IPS-NIHi11 (cell line): ENCODE measurements at regions not wholly inside any gene's neighbourhood (a gene's known extent, or its start where the extent isn't known, plus 50 kb on each side); places are given as distances from the start of the nearest gene placed in this dataset.
A peak's percentile ranks its signal among the peaks of the same experiment; 100 is the strongest.
"Not testable (repeated sequence)": the region's sequence is repeated elsewhere in the genome, so short reads cannot be mapped to it uniquely, and the experiment has no call there.

Source experiments
- DNase-seq: peaks from one replicate; pipeline ENCODE4 v3.0.0; 2012; ENCODE audit warnings: mixed read lengths, low spot score

DNA sequence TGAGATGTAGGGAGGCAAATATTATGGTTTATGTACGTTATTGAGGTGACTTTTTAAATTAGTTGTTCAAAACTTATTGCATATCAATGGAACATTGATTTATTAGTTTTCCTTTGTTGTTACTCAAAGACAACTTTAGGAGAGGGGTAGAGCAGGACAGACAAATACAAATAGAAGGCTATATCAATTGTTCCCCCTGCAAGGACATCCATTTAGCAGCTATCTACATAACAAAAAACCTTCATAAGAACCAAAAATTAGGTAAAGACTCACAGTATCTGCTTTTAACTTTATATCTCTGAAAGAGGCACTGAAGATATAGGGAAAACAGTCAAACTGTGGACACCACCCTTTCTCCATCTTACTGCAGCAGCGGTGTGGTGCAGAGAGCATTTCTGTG lies 958.8 kb downstream of the DIPK2A start:
- no peak for DNase-seq

DNA sequence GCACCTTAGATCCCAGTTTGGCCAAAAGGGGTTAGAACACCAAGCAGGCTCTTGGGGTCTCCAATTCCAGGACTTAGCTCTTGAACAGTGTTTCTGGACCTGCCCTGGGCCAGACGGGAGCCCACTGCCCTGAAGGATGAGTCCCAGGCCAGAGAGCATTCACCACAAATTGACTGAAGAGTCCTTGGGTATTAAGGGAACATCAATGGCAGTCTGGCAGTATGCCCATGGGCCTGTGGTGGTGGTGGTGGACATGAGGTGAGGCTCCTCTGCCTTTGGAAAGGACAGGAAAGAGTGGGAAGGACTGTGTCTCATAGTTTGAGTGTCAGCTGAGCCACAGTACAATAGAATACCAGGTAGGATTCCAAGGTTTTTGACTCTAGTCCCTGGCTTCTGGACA lies 960.0 kb downstream of the DIPK2A start:
- no peak for DNase-seq

DNA sequence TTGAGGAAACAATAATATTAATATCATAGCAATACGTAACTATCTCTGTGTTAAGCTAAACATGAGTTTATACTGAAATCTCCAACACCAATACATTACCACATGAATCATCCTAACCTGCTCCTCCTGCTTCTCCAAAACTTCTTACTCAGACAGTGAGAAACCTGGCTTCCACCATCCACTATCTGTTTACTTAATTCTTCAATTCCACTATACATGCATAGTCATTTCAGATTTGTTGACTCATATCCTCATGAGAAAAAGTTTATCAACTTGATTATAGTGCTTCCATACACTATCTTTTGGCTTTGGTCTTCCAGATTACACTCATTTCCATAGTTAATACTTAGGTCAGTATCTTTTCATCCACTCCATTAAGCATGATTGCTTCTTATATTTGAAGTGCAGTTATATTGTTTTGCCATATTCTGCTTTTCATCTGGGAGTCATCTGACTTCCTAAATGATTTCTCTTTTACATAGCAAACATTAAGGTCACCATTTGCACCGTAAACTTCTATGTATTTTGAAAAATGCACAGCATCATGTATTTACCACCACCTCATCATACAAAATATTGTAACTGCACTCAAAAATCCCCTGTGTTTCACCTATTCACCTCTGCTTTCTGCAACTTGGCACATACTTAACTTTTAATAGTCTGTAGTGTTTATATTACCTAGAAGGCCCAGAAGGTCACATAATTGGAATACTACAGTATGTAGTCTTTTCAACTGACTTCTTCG lies 970.6 kb downstream of the DIPK2A start:
- DNase-seq: no peak

DNA sequence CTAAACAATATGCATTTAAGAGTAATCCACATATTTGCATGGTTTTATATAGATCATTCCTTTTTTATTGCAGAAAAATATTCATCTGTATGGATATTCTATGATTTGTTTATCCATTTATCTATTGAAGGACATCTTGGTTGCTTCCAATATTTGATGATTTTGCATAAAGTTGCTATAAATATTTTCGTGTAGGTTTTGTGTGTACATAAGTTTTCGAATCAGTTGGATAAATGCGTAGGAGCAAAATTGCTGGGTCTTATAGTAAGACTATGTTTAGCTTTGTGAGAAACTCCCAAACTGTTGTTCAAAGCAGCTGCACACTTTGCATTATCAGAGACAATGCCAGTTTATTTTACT lies 971.2 kb downstream of the DIPK2A start:
- DNase-seq: no peak

DNA sequence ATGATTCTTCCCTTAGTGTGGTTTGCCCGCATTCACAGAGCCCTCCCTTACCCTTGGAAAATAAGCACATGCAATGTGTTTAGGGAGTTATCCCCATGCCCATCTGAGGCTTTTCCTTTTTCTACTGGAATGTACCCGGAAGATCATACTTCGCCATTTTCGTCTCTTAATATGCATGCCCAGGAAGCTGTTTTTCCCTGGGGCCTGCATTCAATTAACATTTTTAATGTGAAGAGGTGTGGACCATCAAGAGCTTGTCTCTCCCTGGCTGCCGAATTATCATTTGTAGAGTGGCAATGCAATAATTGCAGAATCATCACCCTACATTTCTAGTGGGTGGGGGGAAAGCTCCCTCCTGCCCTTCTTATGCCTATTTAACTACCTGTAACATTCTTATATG lies 976.3 kb downstream of the DIPK2A start:
- no peak for DNase-seq

DNA sequence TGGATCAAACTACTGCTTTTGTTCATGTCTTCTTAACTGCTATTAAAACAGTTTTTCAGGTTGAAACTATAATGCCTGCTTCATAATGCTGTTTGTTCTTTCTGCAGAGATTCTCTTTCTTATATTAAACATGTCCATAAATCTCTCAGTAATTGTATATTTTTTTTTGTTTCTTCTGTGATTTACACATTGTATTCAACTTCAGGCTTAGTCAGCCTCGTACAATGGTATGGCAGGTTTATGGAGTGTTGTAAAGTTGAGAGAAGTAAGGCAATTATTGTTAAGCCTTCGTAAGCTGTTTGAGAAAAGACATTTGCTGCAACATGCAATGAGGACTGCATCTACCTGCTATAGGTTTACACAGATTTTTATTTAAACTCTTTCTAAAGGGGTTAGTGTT lies 977.1 kb downstream of the DIPK2A start:
- DNase-seq: no peak

DNA sequence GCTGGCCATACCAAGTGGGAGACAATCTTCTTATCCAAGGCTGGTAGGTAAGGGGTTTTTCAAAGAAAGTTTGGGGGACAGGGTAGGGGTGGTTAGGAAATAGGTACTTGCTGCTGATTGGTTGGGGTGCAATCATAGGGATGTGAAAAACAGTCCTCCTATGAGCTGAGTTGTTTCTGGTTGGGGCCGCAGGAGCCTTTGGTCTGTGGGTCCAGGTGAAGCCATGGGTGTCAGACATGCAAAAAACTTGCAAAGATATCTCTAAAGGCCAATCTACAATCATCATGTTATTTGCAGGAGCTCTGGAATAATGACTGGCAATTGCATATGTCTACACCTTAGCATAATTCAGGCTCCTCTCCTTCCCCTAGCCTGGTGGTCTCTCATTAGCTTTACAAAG lies 982.3 kb downstream of the DIPK2A start:
- no peak for DNase-seq

DNA sequence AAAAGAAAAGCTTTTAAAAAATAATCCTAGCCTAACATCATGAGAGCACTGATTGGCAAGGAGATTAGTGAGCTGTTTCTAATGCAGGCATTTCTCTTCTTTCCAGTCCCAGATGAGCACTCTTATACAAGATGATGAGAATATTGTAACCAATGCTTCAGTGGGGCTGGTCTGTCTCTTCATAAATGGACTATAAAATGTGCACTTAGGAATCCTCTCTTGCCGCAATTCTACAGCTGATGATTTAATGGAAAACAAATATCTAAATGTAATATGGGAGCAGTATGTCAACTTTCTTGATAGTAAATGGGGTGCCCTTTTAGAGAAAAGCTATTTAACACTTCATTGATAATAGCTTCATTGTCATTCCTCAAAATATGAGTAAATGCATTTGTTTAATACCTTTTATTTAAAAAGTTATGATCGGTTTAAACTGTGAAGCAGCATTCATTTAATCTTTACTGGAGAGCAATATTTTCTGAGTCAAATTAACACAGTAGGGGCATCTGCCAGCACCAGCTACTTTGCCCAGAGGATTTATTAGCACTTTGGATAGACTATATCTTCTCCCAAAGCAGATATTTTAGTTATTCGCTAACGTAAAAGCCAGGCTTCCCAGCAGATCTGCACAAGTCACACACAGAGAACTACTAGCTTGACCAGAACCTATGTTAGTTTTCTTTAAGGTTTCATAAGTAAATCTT lies 985.9 kb downstream of the DIPK2A start:
- no peak for DNase-seq

DNA sequence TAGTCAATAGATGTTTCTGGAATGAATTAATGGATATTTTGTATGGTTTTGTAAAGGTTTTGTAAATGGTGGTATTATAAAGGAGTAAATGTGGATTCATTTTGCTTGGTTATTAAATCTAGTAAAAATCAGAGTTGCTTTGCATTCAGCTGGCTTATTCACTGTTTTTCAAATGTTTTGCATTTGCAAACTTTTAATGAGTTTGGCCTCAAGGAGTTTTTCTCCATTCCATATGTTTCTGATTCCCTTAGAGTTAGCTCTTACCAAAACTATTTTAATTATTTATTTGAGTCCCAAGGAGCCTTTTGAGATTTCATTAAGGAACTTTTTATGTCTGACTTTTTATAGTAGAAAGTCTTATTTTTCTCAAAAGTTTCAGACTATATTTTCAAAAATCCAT lies 992.2 kb downstream of the DIPK2A start:
- no peak for DNase-seq

DNA sequence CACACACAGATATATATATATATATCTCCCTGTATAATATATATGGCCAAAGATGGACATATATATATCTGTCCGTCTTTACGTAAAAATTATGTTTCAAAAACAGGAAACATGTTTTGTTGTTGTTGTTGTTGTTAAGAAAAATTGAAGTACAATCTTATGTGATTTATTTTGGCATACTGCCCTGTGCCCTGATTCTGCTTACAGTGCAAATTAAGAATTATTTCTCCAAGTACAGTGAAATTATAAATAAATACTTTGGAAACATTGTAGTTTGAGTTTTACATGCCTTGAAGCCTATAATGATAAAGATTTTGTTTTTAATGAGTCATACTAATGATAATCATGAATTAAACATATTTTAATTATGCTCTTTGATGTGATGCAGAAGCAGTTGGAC lies 994.9 kb downstream of the DIPK2A start:
- no peak for DNase-seq

DNA sequence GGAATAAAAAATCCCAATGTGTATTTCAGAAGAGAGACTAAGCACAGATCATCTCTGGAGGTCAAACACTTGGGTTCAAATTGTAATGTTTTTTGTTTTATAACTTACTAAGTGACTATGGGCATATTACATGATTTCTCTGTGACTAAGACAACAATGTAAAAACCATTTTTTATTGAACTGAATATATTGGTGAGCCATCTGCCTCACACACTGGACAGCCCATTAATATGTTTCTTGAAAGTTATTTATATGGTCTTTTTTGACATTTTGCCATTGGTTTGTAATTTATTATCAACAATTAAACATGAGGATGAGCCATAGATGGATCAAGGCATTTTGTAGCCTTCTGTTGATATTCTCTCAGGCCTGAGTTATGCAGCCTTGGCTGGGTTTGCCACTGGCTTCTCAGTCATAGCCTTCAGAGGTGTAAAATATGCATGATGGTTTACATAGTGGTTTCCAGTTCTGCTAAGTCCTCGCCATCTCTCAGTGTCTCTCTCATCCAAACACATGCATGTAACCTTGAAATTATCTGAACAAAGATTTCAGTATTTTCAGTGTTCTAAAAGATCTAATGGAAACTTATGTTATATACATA lies 997.2 kb downstream of the DIPK2A start:
- DNase-seq: no peak

DNA sequence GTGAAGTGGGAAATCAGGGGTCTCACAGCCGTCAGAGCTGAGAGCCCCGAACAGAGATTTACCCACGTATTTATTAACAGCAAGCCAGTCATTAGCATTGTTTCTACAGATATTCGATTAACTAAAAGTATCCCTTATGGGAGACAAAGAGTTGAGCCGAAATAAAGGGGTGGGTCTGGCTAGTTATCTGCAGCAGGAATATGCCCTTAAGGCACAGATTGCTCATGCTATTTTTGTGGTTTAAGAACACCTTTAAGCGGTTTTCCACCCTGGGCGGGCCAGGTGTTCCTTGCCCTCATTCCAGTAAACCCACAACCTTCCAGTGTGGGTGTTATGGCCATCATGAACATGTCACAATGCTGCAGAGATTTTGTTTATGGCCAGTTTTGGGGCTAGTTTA lies 1012.9 kb downstream of the DIPK2A start:
- DNase-seq: not testable (repeated sequence)

DNA sequence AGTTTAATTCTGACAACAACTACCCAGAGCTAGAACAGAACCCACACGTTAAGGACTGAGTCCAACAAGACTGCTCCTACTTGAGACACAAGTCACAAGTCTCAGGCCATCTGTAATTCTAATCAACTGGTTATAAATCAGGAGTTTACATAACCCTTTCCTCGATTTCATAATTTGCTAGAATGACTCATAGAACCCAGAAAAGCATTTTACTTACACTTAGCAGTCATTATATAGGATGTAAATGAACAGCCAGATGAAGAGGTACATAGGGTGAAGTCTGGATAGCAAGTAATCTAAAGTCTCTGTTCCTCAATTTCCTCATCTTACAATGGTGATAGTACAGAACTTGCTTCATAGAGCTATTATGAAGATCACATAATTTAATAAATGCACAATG lies 1018.2 kb downstream of the DIPK2A start:
- no peak for DNase-seq

DNA sequence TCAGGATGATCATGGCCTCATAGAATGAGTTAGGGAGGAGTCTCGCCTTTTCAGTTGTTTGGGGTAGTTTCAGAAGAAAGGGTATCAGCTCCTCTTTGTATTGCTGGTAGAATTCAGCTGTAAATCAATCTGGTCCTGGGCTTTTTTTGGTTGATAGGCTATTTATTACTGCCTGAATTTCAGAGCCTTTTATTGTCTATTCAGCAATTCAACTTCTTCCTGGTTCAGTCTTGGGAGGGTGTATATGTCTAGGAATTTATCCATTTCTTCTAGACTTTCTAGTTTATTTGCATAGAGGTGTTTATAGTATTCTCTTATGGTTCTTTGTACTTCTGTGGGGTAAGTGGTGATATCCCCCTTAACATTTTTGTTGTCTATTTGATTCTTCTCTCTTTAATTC lies 1024.2 kb downstream of the DIPK2A start:
- DNase-seq: no peak

DNA sequence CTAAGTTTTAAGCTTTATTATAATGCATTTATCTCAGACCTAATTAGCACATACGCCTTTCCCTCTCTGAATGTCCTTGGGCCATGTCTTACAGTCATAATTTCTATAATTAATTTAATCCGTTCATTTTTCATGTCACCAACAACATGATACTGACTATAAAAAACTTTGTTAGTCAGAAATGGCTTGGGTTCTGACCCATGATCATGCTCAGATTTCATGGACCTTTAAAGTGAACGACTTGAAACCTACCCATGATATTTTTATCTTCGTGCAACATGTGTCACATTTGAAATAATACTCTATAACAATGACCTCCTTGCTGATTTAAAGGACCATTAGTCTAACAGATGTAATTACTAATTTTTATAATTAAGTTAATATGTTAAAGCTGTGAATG lies 1033.8 kb downstream of the DIPK2A start:
- no peak for DNase-seq

DNA sequence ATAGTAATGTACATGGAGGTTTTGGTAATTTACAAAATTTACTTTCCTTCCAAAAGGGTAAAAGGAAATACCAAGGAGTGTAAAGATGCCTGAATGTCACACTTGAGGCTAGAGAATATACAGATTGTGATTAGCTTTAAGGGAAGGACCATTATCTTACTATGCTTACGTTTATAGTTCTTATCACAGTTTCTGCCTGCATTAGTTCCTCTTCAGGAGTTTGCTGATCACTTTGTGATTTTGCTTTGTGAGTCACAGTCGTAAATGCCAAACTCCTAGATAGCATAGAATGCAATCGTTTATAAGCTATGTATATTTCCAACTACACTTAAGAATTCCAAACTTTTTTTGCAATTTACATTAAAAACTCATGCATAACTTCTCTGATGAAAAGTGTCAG lies 1034.6 kb downstream of the DIPK2A start:
- DNase-seq: no peak

DNA sequence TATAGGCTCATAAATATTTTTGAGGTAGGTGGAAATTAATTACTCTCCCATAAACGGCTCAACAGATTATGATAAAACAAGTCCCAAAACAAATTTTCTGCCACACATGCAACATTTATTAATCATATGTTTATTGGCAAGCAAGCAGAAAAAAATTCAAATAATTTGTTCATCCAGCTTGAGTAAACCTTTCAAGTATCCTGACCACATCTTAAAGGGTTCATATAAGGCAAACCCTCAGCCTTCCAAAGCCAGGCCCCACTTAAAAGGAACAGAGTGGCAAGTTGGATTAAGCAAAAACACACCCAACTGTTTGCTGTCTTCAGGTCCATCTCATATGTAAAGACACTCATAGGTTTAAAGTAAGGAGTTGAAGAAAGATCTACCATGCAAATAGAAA lies 1042.3 kb downstream of the DIPK2A start:
- DNase-seq: no peak

DNA sequence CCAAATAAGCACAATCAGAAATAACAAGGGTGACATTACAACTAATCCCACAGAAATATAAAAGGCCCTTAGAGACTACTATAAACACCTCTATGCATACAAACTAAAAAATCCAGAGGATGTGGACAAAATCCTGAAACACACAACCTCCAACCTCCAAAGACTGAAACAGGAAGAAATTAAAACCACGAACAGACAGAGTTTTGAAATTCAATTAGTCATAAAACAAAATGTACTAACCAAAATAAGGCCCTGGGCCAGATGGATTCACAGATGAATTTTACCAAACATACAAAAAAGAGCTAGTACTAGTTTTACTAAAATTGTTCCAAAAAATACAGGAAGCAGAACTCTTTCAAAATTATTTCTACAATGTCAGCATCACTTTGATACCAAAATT lies 1043.6 kb downstream of the DIPK2A start:
- no peak for DNase-seq

DNA sequence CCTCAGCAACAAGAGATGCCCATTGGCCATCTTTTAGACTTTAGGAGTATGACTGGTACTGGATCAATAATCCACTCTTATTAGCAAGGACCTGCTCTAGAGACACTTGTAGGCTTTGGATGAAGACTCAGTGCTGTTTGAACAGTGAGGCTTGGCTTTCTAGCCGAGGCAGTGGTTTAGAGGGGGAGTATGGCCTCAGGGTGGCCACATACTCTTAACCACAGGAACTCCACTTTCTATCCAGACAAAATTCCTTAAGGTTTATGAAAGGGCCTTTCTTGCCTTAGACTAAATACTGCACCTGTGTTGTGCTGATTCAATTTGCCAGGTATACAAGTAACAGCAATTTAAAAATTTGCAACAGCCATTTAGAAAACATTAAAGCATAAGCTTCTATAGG lies 1046.3 kb downstream of the DIPK2A start:
- peak; percentile 5 for DNase-seq

DNA sequence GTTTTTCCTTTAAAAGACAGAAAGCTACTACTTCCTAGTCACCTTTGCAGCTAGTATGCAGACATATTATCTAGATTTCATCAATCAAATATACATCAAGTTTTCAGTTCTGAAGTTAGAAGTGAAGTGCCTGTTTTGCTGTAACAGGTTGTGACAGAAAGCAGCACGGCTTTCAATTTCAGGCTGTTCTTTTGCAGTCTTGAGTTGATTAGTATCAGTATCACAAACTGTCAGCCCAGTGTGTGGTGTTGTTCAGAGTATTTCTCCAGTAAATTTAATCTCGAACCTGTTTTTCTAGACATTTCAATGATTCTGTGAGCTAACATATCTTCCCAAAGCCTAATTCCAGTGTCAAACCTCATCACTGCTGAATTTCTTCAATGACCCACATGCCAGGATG lies 1050.8 kb downstream of the DIPK2A start:
- no peak for DNase-seq

DNA sequence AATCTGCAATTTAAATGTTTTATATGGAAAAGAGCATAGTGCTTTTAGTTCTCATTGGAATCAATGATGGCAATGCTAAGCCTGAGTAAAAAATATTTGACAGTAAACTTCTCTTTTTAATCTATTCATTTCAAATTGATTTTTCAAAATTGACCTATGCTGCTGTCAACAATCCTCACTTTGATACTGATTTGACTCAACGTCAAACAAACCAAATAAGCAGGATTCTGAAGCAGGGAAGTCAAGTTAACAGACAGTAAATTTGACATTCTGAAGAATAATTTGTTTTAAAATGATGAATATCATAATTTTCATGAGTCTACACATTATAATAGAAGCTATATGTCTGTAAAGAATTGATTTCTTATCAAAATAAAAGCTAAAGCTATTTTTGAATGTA lies 1053.1 kb downstream of the DIPK2A start:
- DNase-seq: no peak

DNA sequence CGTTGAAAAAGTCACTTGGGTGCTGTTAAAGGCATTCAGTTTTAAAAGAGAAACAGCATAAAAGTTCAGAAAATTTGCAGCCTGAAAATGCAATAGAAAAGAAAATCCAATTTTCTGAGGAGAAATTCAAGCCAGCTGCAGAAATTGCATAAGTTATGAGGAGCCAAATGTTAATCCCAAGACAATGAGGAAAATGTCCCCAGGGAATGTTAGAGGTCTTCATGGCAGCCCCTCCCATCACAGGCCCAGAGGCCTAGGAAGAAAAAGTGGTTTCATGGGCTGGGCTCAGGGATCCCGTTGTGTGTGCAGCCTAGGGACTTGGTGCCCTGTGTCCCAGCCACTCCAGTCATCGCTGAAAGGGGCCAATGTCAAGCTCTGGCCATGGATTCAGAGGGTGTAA lies 1055.6 kb downstream of the DIPK2A start:
- DNase-seq: not testable (repeated sequence)

DNA sequence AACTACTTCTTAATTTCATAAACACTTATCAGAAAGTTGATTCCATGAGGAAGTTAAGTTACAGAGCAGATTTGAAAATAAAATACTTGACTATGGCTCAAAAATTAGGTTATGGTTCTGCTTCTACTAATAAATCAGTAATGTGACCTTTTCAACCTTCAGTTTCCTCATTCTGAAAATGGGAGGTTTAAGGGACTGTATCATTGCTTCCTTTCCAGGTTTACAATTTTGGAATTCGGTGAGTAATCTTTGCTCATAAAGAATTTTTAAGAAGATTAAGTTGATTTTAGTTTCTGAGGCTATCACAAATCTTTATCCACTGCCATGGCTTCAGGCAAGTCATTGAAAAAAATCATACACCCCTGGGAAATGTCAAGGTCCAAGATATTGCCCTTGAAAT lies 1061.2 kb downstream of the DIPK2A start:
- no peak for DNase-seq

DNA sequence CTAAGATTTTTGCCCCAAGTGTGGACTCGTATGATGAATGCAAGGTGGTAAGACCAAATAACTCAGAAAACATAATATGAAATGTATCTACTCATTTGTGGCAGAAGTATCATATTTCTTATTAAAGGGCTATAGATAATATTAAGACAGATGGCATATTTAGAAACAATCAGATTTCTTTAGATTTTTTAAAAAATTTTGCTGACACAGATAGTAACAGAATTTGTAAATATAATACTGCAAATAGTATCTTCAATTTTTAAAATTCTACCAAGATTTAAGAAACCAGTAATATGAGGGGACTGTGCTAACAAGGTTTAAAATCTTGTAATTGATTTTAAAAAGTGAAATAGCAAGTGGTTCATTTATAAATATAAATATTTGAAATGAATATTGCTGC lies 1064.1 kb downstream of the DIPK2A start:
- no peak for DNase-seq
